Coronary artery (tissue), 2 donors: ENCODE measurements at regions not wholly inside any gene's neighbourhood (a gene's known extent, or its start where the extent isn't known, plus 50 kb on each side); places are given as distances from the start of the nearest gene placed in this dataset.

ENCODE experiments used
- DNase-seq: peaks from one replicate; pipeline ENCODE4 v3.0.0-alpha.2; 2017; ENCODE audit warnings: low spot score
- H3K27ac ChIP-seq, 2 donors: fragments of 200-600 bp; sonication (generic); one replicate each; pipeline ENCODE4 v1.5.1; 2016 to 2019
- H3K4me3 ChIP-seq: fragments of 200-600 bp; sonication (generic); 2 replicates; pipeline ENCODE4 v1.5.1; 2016; ENCODE audit warnings: mild to moderate bottlenecking, moderate library complexity
- CTCF ChIP-seq: fragments of 200-600 bp; sonication (generic); IDR thresholded peaks from one replicate; pipeline ENCODE4 v1.5.1; 2019; ENCODE audit warnings: antibody characterized with exemption

- no peak for DNase-seq
- Histone ChIP-seq H3K27ac (no peak overlapping the region), H3K4me3 (no peak overlapping the region)
- no peak for TF ChIP-seq CTCF
These were observed 145.3 kb downstream of the FAM83B start for GRCh38 chr6:54991761-54992330.

- H3K27ac ChIP-seq = no peak overlapping the region
- TF ChIP-seq CTCF = no peak
- H3K4me3 ChIP-seq = no peak overlapping the region
- no peak for DNase-seq
These were observed 146.2 kb downstream of the FAM83B start for GRCh38 chr6:54992789-54993188.

GRCh38 chr6:54993294-54993693 lies 146.7 kb downstream of the FAM83B start:
- TF ChIP-seq CTCF = no peak
- Histone ChIP-seq H3K4me3 (no peak overlapping the region), H3K27ac (no peak overlapping the region)
- DNase-seq = no peak

- H3K27ac ChIP-seq = no peak overlapping the region
- no peak for DNase-seq
- no peak for TF ChIP-seq CTCF
- no peak overlapping the region for H3K4me3 ChIP-seq
These were observed 147.4 kb downstream of the FAM83B start for GRCh38 chr6:54993948-54994347.

- no peak for DNase-seq
- Histone ChIP-seq H3K27ac (no peak overlapping the region), H3K4me3 (no peak overlapping the region)
- TF ChIP-seq CTCF = no peak
These were observed 152.0 kb downstream of the FAM83B start for GRCh38 chr6:54998576-54998975.

- TF ChIP-seq CTCF = no peak
- H3K4me3 ChIP-seq = no peak overlapping the region
- H3K27ac ChIP-seq = no peak overlapping the region
- DNase-seq = no peak
These were observed 157.3 kb downstream of the FAM83B start for GRCh38 chr6:55003719-55004430.

GRCh38 chr6:55009131-55009530 lies 162.6 kb downstream of the FAM83B start:
- H3K27ac ChIP-seq = no peak overlapping the region
- H3K4me3 ChIP-seq = no peak overlapping the region
- DNase-seq = peak; percentile 45
- no peak for TF ChIP-seq CTCF
